HL-60 (cell line): ENCODE measurements at regions not wholly inside any gene's neighbourhood (a gene's known extent, or its start where the extent isn't known, plus 50 kb on each side); places are given as distances from the start of the nearest gene placed in this dataset.

Experiments used
- POLR2AphosphoS5 ChIP-seq: IDR thresholded peaks from 2 replicates; pipeline ENCODE4 v1.6.1; 2012; ENCODE audit warnings: low read depth
- TF ChIP-seq, protein P1 (sequence below): IDR thresholded peaks from one replicate; pipeline ENCODE4 v1.5.1; 2011; ENCODE audit warnings: low read length, control low read depth, inconsistent platforms; ENCODE audit not compliant: insufficient read depth
- TF ChIP-seq, protein P2 (sequence below): IDR thresholded peaks from 2 replicates; pipeline ENCODE4 v1.6.1; 2012; ENCODE audit warnings: low read depth; ENCODE audit not compliant: insufficient replicate concordance

DNA sequence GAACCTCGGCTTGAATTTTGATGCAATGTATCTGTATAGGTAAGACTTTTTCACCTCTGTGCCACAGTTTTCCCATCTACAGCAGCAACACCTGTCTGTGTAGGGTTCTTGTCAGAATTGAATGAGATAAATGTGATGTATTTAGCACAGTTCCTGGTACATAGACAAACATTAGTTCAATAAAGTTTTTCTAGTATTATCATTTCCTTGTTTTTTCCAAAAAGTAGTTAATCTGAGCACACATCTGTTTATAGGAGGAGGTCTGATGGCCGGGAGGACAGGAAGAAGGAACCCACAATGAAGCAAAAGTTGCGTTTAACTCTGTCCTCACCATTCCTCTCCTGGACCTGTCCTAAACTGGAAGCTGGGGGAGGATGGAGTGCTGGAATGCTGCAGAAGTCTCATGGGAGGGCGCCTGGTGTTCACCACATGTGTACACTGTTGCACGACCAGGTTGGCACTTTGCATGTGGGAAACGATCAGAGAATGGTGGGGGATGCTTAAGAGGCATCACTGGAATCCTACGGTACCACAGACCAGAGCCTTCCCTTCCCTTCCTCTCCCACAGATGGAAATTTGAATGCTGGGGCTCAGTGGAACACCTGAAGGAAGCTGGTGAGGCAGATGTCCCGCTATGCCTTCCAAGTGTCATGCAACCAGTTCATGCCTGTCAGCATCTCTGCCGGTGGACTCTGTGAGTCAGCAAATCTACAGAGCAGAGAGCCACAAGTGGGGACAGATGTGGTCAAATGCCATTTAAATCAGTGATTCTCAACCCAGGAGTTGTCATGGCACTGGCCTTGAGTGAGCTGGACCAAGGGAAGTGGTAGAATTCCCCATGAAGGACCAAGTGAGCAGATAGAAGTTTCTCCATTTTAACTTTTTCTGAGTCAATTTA, 315.6 kb downstream of the DLEU7 start:
- TF ChIP-seq, protein P1, sequence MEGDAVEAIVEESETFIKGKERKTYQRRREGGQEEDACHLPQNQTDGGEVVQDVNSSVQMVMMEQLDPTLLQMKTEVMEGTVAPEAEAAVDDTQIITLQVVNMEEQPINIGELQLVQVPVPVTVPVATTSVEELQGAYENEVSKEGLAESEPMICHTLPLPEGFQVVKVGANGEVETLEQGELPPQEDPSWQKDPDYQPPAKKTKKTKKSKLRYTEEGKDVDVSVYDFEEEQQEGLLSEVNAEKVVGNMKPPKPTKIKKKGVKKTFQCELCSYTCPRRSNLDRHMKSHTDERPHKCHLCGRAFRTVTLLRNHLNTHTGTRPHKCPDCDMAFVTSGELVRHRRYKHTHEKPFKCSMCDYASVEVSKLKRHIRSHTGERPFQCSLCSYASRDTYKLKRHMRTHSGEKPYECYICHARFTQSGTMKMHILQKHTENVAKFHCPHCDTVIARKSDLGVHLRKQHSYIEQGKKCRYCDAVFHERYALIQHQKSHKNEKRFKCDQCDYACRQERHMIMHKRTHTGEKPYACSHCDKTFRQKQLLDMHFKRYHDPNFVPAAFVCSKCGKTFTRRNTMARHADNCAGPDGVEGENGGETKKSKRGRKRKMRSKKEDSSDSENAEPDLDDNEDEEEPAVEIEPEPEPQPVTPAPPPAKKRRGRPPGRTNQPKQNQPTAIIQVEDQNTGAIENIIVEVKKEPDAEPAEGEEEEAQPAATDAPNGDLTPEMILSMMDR = no peak
- TF ChIP-seq, protein P2, sequence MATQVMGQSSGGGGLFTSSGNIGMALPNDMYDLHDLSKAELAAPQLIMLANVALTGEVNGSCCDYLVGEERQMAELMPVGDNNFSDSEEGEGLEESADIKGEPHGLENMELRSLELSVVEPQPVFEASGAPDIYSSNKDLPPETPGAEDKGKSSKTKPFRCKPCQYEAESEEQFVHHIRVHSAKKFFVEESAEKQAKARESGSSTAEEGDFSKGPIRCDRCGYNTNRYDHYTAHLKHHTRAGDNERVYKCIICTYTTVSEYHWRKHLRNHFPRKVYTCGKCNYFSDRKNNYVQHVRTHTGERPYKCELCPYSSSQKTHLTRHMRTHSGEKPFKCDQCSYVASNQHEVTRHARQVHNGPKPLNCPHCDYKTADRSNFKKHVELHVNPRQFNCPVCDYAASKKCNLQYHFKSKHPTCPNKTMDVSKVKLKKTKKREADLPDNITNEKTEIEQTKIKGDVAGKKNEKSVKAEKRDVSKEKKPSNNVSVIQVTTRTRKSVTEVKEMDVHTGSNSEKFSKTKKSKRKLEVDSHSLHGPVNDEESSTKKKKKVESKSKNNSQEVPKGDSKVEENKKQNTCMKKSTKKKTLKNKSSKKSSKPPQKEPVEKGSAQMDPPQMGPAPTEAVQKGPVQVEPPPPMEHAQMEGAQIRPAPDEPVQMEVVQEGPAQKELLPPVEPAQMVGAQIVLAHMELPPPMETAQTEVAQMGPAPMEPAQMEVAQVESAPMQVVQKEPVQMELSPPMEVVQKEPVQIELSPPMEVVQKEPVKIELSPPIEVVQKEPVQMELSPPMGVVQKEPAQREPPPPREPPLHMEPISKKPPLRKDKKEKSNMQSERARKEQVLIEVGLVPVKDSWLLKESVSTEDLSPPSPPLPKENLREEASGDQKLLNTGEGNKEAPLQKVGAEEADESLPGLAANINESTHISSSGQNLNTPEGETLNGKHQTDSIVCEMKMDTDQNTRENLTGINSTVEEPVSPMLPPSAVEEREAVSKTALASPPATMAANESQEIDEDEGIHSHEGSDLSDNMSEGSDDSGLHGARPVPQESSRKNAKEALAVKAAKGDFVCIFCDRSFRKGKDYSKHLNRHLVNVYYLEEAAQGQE = no peak
- no peak for TF ChIP-seq POLR2AphosphoS5
